ENCODE measurements at regions not wholly inside any gene's neighbourhood (a gene's known extent, or its start where the extent isn't known, plus 50 kb on each side); places are given as distances from the start of the nearest gene placed in this dataset.
"Not testable (repeated sequence)": the region's sequence is repeated elsewhere in the genome, so short reads cannot be mapped to it uniquely, and the experiment has no call there.

DNA sequence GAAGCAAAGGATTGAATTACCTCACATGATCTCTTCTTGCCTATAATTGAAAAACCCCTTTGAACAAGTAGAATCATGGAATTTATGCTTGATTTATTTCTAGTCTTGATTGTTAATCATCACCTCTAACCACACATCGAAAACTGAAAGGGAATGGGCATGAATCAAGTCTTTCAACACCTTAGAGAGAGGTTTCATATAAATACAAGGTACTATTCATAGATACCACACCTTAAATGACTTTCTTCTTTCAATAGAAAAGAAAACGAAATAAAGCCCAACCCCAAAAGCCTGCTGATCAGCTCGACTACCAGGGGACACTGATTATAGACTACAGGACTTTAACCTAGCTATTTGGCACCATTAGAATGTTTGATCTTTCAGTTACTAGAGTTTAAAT, 128.6 kb upstream of the PTPRZ1 start:
- DNase-seq = no peak

DNA sequence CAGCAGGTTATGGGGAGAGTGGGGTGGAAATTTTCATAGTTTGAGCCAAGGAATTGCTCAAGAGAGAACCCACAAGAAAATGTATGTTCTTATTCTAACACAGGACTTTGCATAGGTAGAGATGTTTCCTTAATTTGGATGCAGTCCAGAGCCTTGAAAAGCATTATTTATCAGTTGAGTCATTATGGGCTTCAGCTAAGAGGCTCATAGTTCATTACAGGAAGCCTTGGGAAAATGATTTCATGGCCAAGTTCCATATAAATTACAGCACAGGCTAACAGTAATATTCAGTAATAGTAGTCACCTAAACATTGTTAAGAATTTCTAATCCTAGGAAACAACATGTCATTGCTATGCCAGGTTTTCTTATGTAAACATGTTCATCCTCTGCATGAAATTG, 131.1 kb upstream of the PTPRZ1 start:
- no peak for DNase-seq

DNA sequence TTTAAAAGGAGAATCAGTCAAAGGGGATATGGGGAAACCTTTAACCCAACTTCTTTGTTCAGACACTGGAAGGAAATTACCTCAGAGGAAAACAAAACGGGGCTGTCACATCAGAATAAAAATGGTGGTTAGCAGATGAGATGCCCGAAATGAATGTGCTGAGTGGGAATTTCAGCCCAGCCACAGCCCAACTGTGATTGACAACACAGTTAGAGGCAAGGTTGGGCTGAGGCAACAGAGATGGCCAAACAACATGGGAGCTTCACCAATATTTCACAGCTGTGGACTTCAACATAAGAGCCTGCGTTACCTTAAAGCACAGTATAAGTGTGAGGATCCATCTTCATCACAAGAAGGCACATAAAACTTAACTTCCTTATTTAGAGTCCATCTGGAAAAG, 133.5 kb upstream of the PTPRZ1 start:
- DNase-seq = no peak

DNA sequence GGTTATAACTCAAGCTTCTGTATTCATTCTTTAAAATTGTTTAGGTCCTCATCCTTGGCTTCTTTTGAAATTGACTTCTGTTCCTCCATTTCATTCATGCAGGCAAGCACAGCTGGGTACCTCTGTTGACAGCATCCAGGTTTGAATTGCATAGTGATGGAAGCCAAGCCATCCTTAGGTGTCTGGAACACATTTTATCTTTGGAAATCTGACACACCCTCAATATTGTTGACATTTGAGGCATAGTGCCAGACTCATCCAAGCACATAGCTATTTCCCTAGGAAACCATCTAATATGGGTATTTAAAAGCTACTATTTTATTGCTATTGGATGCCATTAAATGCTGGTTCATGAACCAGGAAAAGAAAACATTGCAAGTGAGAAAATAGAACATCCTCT, 142.1 kb upstream of the PTPRZ1 start:
- DNase-seq = no peak

DNA sequence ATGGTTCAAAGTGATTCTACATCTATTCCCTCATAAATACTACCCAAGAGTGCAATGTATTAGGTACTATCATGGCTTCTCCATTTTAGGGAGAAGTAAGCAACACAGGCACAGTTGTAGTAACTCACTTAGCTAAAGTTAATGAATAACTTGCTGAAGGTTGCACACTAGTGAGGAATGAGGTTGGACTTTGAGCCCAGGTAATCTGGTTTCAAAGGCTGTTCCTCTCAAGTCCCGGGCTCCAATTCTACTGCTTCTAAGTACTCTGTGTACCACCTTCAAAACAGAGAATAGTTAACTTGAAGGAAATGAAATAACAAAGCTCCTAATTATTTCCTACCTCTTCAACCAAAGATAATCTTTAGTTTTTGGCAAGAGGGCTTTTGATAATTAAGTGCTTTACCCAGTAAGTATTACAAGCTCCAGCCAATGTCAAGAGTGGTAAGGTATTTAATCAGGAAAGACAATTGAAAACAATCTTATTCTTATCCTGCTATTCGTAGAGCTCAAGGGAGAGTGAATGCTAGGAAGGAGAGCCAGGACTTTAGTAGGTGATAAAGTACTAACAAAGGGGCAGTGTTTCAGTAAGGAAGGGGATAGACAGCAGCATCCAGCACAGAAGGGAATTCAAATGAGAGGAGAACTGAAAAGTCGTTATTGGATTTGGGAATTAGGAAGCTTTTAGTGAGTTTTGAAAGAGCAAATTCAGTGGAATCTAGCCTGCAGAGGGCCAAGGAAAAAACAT, 158.2 kb upstream of the PTPRZ1 start:
- DNase-seq = no peak

DNA sequence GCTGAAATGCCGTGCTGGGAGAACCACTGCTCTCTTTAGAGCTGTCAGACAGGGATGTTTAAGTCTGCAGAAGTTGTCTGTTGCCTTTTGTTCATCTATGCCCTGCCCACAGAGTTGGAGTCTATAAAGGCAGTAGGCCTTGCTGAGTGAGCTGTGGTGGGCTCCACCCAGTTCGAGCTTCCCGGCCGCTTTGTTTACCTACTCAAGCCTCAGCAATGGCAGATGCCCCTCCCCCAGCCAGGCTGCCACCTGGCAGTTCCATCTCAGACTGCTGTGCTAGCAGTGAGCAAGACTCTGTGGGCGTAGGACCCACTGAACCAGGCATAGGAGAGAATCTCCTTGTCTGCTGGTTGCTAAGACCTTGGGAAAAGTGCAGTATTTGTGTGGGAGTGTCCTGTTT, 160.0 kb upstream of the PTPRZ1 start:
- DNase-seq = not testable (repeated sequence)

DNA sequence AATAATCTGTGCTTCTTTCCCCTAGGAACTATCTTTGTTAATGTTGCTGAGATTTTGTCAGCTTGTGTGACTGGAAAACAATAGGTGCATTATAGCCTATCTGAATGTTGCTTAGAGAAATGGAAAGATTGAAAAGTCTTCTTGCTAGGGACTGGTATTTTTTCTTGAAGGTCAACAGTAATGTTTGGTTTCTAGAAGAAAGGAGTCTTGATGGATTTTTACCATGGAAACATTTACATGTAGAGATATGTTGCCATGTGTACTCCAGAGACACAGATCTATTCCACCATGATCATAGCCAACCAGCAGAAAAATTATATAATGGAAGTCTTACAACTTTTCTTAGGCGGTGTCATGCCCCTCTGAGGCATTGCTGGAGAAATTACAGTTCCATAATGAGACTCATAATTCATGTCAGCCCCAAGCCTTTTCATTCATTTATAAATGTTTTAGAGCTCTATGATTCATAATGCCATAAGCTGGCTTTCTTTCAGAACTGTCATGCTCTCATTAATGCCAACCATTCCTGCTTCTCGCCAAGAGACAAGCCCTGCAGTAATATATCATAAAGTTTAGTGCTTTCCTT, 175.1 kb upstream of the PTPRZ1 start:
- no peak for DNase-seq

DNA sequence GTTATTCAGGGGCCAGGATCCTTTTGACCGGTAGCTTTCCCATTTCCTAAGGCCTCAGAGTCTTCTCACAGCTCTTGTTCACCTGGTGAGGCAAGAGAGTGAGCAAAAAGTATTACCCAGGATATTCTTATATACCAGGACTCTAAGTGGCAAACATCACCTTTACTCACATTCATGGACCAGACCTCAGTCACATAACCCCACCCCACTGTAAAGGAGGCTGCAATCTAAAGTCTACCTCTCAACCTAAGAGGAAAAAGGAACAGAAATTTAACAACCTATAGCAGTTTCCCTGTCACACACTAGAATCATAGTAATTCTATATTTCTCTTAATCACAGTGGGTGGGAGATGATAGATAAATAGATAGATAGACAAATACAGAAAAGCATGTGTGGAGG, 176.0 kb upstream of the PTPRZ1 start:
- no peak for DNase-seq

DNA sequence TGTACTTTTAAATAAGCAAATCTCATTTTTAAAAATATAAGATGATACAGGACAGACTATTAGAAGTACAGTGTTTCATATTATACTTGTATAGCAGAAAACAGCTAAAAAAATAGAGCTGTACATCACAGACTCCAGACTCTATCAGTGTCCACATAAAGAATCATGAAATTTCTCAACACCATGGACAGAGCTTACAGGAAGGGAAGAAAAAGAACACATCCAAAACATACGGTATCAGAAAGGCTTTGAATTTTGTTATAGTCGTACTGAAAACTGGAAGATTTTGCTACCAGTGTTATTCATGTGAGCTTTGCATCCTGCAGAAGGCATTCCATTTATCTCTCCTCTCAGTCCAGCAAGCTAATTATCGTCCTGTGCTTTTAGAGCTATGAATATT, 183.2 kb upstream of the PTPRZ1 start:
- DNase-seq = no peak

DNA sequence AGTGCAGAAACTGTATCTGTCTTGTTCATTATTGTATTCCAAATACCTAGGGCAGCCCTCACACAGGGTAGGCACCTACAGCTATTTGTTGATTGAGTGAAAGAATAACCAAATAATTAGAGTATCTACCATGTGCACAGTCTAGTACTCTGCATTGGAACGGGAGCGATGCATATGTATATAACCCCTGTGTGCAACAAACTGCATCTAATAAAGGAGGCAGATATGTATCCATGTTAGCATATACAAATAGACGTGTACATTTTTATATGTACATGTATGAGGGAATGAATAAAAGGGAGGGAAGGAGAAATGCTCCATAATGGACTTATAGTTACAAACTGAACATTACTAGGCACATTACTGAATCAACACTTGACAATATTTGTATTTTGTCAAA, 191.3 kb upstream of the PTPRZ1 start:
- no peak for DNase-seq

DNA sequence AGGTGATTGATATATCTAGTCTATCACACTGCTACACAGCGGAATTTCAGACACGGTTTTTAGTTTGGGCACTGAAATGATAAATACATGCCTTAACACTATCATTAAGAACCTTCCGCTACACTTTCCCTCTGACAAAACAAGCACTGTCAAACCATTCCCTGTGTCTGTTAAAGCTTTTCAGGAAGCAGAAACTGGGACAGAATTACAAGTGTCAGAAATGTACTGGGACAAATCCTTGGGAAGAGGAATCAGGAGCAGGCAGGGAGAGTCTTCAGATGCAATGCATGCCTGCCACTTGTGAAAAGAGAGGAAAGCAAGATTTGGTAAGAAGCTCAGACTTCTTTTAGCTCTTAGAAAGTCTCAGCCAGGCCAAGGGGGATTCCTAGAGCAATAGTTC, 196.8 kb upstream of the PTPRZ1 start:
- no peak for DNase-seq

DNA sequence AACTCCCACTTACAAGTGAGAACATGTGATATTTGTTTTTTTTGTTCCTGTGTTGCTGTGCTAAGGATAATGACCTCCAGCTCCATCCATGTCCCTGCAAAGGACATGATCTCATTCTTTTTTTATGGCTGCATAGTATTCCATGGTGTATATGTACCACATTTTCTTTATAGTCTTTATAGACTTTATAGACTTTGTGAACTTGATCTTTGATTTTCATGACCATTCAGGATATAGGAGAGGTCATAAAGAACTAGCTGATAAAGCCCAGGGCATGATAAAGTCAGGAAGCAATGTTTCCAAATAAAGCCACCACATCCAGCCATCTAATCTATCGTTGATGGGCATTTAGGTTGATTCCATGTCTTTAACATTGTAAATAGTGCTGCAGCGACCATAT, 198.5 kb upstream of the PTPRZ1 start:
- DNase-seq = not testable (repeated sequence)

DNA sequence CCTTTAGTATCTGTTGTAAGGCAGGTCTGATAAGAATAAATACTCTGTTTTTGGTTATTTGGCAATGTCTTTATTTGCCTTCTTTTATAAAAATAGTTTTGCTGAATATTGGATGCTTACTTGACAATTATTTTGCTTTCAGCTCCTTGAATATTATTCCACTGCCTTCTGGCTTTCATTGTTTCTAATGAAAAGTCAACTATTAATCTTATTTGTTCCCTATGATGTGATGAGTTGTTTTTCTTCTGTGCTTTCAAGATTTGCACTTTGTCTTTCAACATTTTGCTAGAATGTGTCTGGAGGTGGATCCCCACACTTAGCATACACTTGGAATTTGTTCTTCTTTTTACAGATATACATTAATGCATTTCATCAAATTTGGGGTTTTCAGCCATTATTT, 203.8 kb upstream of the PTPRZ1 start:
- no peak for DNase-seq

DNA sequence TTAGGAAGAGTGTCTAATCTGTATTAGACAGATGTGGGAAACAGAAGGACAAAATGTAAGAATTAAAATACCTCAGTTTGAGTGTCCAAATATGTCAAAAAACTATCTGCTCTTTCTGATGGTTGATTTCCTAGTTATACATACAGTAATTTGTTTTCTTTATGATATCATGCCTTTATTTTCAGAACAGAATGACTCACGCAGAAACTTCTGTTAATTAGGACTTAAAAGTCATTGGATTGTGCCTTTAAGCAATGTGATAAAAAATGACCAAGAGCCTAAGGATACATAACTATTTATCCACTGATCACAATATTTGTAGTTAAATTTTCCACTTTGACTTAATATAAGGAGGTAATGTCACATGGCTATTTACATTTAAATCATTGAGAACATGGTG, 206.7 kb upstream of the PTPRZ1 start:
- no peak for DNase-seq

DNA sequence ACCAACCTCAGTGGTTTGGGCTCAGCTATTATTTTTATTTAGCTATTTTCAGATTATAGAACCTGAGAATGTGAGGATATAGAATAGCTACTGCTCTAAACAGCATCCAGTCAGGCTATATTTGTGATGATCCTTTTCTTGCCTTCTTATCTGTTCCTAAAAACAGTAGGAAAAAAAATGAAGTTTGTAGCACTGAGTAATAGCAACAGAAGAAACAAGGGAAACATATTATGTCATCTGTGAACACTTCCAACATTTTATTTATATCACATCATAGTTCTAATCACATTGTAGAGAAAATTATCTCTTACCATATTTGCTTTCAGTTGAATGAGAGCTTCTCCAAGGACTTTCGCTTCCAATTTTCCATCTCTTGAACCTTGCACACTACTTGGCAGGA, 229.6 kb upstream of the PTPRZ1 start:
- no peak for DNase-seq

DNA sequence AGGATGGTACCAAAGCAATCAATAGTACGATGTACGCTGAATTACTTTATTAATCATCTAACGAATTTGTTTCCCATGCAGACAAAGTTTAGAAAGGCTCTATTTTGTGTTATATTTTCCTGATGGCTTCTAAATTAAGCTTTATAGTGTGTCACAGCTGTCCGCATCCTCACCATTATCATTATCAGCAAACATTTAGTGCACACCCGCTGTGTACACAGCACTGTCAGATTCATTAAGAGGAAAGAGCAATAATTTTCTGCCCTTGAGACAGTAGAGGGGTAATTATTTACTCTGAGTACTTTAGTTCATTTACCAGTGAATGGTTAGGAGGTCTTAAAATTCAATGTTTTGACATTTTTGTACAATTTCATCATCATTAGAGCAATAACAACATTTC, 233.3 kb upstream of the PTPRZ1 start:
- no peak for DNase-seq

DNA sequence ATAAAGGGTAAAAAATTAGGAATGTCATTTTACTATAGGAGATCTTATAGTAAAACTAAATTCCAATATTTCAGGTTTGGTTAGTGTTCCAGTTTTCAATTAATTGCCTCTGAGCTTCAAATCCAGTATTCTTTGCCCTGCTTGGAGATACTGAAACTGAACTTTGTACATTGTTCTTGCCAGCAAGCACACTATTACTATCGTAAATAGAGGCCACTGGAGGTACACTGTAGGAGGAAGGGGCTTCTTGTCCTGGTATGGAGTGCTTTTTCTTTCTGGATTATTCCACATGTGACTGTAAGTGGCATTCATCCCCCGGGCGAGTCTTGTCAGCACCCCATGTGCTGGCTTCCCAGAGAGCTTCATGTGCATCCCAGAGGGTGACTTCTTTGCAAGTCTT, 234.7 kb upstream of the PTPRZ1 start:
- DNase-seq = no peak

DNA sequence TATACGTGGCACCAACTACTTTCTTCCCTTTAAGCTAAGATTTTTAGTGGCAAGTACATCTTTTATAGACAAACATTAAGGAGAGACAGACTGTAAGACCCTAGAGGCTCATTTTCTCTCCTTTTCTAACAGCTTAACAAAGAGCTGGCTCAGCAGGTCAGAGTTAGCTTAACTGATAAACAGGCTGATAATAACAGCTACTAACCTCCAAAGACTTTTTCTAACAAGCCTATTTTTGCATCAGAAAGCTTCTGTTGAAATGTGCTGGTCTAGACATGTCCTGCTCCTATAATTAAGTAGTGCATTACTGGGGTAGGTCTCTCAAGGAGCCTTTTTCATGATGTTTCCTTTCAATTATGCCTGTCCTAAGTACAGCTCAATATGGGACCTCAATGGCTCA, 238.2 kb upstream of the FAM3C start:
- DNase-seq = no peak

DNA sequence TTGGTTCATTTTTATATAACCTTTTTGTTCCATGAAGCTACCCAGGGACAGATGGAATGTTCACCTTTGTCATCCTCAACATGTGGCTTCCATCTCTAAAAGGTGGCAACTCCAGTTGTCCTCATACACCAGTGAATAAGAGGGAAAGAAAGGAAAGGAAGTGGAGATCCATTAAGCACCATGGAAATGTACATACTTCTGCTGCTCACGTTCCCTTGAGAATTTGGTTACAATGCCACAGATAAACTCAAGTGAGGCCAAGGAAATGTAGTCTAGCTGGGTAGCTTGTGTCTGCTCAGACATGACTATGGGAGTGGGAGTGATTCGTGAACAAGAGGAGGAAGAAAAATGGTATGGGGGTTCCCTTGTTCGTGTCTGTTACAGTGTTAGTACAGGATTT, 237.1 kb upstream of the FAM3C start:
- no peak for DNase-seq

DNA sequence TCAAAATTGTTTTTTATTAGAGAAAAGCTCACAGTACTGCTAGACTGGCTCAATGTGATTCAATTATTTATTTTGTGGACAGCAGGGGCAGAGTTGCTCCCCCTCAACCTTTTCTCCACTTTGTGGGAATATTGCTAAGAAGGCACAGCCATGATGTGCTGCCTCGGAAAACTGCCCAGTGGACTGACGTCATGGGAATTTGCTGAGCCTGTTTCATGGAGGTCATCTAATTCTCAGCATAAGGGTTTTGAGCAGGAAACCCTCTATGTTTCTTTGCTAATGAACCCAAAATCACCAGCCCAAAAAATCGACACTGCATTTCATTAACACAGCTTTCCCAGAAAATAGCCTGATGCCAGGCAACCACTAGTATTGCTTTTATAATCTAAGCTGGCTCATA, 228.8 kb upstream of the FAM3C start:
- no peak for DNase-seq

DNA sequence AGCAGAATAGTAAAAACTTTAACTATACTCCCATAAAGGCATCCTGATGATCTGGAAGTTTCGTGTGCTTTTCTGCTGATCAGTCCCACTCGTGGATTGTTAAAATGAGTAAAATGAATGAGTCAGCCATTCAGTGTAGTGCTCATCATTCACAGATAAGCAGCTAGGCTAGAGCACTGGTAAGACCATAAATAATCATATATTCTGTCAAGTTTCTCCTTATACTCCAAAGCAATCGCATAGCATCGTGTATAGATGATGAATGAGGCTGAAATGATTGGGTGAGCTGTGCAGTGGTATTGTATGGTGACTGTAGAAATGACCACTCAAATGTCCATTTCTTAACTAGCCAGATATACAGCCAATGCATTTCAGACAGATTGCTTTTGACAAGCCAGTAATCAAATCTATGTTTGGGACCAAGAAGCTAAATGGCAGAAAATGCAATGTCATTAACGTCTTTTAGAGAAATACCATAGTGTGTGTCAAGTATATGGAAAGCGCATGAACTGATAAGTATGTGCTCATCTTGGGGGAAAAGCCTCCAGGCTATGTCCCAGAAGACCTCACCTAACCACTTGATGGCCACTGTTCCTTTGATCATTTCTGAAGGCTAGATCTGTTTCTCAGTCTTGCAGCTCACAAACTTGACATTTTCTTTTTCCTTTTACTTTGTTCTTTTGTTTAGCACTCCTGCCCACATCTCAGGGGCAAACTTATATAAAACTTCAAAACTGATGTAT, 227.2 kb upstream of the FAM3C start:
- DNase-seq = no peak

DNA sequence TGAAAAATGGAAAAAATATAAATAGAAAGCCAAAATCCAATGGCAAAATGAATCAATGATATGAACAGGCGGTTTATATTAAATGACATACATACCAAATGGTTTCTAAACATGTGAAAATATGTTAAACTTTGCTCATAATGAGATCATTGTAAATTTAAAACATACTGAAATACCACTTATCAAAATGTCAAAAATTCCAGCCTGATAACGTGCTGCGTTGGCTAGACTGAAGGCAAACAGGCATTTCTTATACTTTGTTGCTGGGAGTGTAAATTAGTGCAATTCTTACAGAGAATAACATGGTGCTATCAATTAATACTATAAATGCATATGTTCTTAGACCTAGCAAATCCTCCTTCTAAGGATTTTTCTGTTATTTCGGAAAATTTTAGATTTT, 225.8 kb upstream of the FAM3C start:
- no peak for DNase-seq

DNA sequence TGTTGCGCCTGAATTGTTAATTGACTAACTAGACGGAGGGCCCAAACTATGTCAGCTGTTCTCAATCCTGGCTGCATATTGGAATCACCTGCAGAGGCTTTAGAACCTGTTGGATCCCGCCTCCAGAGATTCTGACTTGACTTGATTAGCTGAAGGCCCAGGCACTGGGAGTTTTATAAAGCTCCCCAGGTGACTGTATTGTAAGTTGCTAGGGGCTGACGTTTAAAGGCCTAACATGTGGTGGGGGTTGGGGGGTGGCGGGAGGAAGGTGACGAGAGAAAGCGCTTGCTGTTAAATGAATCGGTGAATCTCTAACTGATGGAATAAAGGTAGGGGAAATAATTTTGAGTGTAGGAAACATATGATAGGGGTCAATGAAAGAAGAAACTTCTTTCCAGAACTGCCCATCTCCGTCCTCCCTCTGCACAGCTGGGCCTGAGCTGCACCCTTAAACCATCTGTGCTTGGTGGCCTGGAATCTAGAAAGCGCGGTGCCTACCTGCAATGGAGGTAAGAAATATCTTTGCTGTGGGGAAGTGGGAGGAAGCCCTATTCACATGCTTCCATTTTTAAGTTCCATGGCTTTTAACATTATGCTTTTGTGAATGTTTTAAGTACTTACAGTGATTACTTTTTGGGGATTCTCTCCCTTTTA, 225.0 kb upstream of the FAM3C start:
- DNase-seq = no peak

DNA sequence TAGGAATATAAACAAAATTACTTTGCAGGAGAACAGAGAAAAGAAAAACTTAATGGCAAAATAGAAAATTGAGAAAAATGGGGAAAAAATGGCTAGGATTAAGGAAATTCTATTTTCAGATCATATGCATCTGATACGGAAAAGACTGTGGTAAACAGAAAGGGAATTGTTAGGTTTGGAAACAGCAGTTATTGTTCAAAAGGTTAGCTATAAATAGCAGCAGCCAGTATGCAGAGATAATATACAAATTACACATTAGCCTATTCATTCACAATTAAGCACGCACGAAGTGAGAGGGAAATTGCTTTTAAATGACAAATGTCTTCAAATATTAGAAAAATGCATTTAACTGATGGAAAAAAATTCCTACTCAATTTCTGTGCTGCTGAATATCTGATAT, 224.1 kb upstream of the FAM3C start:
- DNase-seq = no peak

Data from activated effector memory CD4-positive, alpha-beta T cell treated with Interleukin-2 at 50 U/mL for 16 hours (primary cell).